ENCODE measurements at regions not wholly inside any gene's neighbourhood (a gene's known extent, or its start where the extent isn't known, plus 50 kb on each side); places are given as distances from the start of the nearest gene placed in this dataset.

DNA sequence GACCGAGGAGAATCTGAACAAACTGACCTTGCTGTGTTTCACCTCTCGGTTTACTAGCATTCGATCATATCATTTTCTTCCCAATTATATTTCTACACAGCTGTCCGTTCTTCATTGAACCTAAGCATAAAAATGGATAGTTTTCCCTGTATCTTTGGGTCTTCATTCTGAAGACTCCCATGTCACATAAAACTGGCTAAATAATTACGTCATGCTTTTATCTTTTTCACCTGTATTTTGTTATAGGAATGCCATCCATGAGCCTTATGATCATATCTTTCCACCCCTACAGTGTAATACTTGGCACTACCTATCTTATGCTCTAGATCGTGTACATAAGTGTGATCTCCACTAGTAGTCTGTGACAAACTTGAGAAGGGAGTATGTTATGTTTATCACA is 456.1 kb downstream of the FGF13 start:
- TF ChIP-seq, protein P1, sequence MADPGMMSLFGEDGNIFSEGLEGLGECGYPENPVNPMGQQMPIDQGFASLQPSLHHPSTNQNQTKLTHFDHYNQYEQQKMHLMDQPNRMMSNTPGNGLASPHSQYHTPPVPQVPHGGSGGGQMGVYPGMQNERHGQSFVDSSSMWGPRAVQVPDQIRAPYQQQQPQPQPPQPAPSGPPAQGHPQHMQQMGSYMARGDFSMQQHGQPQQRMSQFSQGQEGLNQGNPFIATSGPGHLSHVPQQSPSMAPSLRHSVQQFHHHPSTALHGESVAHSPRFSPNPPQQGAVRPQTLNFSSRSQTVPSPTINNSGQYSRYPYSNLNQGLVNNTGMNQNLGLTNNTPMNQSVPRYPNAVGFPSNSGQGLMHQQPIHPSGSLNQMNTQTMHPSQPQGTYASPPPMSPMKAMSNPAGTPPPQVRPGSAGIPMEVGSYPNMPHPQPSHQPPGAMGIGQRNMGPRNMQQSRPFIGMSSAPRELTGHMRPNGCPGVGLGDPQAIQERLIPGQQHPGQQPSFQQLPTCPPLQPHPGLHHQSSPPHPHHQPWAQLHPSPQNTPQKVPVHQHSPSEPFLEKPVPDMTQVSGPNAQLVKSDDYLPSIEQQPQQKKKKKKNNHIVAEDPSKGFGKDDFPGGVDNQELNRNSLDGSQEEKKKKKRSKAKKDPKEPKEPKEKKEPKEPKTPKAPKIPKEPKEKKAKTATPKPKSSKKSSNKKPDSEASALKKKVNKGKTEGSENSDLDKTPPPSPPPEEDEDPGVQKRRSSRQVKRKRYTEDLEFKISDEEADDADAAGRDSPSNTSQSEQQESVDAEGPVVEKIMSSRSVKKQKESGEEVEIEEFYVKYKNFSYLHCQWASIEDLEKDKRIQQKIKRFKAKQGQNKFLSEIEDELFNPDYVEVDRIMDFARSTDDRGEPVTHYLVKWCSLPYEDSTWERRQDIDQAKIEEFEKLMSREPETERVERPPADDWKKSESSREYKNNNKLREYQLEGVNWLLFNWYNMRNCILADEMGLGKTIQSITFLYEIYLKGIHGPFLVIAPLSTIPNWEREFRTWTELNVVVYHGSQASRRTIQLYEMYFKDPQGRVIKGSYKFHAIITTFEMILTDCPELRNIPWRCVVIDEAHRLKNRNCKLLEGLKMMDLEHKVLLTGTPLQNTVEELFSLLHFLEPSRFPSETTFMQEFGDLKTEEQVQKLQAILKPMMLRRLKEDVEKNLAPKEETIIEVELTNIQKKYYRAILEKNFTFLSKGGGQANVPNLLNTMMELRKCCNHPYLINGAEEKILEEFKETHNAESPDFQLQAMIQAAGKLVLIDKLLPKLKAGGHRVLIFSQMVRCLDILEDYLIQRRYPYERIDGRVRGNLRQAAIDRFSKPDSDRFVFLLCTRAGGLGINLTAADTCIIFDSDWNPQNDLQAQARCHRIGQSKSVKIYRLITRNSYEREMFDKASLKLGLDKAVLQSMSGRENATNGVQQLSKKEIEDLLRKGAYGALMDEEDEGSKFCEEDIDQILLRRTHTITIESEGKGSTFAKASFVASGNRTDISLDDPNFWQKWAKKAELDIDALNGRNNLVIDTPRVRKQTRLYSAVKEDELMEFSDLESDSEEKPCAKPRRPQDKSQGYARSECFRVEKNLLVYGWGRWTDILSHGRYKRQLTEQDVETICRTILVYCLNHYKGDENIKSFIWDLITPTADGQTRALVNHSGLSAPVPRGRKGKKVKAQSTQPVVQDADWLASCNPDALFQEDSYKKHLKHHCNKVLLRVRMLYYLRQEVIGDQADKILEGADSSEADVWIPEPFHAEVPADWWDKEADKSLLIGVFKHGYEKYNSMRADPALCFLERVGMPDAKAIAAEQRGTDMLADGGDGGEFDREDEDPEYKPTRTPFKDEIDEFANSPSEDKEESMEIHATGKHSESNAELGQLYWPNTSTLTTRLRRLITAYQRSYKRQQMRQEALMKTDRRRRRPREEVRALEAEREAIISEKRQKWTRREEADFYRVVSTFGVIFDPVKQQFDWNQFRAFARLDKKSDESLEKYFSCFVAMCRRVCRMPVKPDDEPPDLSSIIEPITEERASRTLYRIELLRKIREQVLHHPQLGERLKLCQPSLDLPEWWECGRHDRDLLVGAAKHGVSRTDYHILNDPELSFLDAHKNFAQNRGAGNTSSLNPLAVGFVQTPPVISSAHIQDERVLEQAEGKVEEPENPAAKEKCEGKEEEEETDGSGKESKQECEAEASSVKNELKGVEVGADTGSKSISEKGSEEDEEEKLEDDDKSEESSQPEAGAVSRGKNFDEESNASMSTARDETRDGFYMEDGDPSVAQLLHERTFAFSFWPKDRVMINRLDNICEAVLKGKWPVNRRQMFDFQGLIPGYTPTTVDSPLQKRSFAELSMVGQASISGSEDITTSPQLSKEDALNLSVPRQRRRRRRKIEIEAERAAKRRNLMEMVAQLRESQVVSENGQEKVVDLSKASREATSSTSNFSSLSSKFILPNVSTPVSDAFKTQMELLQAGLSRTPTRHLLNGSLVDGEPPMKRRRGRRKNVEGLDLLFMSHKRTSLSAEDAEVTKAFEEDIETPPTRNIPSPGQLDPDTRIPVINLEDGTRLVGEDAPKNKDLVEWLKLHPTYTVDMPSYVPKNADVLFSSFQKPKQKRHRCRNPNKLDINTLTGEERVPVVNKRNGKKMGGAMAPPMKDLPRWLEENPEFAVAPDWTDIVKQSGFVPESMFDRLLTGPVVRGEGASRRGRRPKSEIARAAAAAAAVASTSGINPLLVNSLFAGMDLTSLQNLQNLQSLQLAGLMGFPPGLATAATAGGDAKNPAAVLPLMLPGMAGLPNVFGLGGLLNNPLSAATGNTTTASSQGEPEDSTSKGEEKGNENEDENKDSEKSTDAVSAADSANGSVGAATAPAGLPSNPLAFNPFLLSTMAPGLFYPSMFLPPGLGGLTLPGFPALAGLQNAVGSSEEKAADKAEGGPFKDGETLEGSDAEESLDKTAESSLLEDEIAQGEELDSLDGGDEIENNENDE (IDR thresholded peaks at IDR 0.05; ENCODE audit: insufficient replicate concordance, low read length), result no peak
- no peak for TF ChIP-seq RAD21 (IDR thresholded peaks at IDR 0.05 in 1 of 2, conservative IDR thresholded peaks at IDR 0.05 in 1 of 2; ENCODE audit: low read depth in 2 of 2, low read length in 2 of 2)
- no peak for TF ChIP-seq FOSL1 (IDR thresholded peaks at IDR 0.05; ENCODE audit: insufficient read depth, low read depth, low read length)
- TF ChIP-seq, protein P2, sequence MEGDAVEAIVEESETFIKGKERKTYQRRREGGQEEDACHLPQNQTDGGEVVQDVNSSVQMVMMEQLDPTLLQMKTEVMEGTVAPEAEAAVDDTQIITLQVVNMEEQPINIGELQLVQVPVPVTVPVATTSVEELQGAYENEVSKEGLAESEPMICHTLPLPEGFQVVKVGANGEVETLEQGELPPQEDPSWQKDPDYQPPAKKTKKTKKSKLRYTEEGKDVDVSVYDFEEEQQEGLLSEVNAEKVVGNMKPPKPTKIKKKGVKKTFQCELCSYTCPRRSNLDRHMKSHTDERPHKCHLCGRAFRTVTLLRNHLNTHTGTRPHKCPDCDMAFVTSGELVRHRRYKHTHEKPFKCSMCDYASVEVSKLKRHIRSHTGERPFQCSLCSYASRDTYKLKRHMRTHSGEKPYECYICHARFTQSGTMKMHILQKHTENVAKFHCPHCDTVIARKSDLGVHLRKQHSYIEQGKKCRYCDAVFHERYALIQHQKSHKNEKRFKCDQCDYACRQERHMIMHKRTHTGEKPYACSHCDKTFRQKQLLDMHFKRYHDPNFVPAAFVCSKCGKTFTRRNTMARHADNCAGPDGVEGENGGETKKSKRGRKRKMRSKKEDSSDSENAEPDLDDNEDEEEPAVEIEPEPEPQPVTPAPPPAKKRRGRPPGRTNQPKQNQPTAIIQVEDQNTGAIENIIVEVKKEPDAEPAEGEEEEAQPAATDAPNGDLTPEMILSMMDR (IDR thresholded peaks at IDR 0.05; ENCODE audit: control extremely low read depth in 1 of 3, insufficient read depth in 1 of 3, low read depth in 1 of 3, low read length in 3 of 3), result no peak
- TF ChIP-seq RFX5 (IDR thresholded peaks at IDR 0.05; ENCODE audit: borderline replicate concordance, low read depth, low read length), result no peak
- TF ChIP-seq EP300 (IDR thresholded peaks at IDR 0.05; ENCODE audit: borderline replicate concordance in 1 of 2, low read depth in 2 of 2, low read length in 2 of 2), result no peak
- TF ChIP-seq POLR2A (IDR thresholded peaks at IDR 0.05; ENCODE audit: control extremely low read depth in 1 of 2, low read depth in 2 of 2, low read length in 2 of 2), result no peak
- TF ChIP-seq CHD2 (IDR thresholded peaks at IDR 0.05; ENCODE audit: low read length), result no peak
- no peak for TF ChIP-seq POLR2AphosphoS5 (IDR thresholded peaks at IDR 0.05; ENCODE audit: low read depth, low read length)
- TF ChIP-seq CBX5 (IDR thresholded peaks at IDR 0.05; ENCODE audit: low read depth, low read length), result no peak
- no peak for TF ChIP-seq SIN3A (conservative IDR thresholded peaks at IDR 0.05 in 1 of 2, IDR thresholded peaks at IDR 0.05 in 1 of 2; ENCODE audit: low read depth in 1 of 2, low read length in 2 of 2)
- TF ChIP-seq PHF8 (conservative IDR thresholded peaks at IDR 0.05; ENCODE audit: low read depth, low read length), result no peak
- TF ChIP-seq, protein P3, sequence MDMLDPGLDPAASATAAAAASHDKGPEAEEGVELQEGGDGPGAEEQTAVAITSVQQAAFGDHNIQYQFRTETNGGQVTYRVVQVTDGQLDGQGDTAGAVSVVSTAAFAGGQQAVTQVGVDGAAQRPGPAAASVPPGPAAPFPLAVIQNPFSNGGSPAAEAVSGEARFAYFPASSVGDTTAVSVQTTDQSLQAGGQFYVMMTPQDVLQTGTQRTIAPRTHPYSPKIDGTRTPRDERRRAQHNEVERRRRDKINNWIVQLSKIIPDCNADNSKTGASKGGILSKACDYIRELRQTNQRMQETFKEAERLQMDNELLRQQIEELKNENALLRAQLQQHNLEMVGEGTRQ (IDR thresholded peaks at IDR 0.05; ENCODE audit: low read length), result no peak
